GM19395 (cell line): ENCODE measurements at regions not wholly inside any gene's neighbourhood (a gene's known extent, or its start where the extent isn't known, plus 50 kb on each side); places are given as distances from the start of the nearest gene placed in this dataset.
"Not testable (repeated sequence)": the region's sequence is repeated elsewhere in the genome, so short reads cannot be mapped to it uniquely, and the experiment has no call there.

Experiments used
- ATAC-seq: cut with Tn5 transposase; IDR thresholded peaks from one replicate; pipeline ENCODE4 v1.9.1; 2021; ENCODE audit warnings: mild to moderate bottlenecking, moderate library complexity; ENCODE audit not compliant: unreplicated experiment

DNA sequence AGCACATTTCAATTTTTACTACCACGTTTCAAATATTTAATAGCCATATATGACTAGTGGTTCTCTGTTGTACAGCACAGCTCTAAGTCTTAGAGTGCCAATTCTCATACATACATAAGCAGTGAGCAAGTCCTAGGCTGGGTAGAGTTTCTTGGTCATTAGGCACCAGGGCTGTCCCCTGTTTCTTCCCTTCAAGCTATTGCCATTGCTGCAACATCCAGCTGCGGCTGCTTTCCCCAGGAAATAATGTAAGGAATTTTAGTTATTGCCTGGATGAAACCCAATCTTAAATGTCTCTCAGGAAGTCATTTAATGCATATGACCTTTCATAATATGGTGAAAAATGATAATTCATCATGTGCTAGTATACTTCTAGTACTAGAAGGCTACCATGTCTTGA, 74.1 kb upstream of the PPP3CA start:
- ATAC-seq = no peak

DNA sequence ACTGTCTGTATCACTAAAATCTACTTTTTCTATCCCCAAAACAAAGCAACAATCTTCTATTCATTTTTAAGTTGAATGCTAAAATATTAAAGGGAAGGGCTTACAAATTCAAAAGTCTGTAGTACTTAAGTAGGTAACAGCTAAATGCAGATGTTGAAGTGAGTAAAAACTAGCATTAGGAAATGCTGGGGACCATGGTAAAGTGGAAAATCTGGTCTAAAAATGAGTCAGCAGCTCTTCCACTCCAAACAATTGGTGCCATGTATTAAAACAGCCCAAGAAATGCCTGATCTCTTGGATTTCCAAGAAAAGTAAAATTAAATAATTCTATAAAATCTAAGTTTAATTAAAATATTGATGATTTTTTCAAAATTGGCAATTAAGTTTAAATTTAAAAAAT, 73.3 kb upstream of the PPP3CA start:
- ATAC-seq = no peak

GRCh38 chr4:101419336-101420135, 72.2 kb upstream of the PPP3CA start:
- ATAC-seq = peak; percentile 83

DNA sequence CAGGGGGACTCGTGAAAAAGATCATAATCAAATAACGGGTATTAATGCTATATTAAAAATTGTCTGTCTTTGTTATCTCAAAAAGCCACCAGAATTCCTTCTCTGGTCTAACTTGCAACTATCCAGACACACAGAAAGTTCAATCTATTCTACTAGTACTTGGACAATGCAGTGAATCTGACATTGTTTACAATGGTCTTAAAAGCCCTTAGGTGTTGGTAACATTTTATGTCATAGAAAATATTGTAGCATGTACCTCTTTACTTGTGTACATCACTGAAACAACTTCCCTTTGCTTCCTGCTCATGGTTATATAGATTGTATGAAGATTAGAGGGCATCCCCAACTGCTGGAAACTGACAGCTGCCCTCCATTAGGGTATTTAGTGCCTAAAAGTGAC, 71.1 kb upstream of the PPP3CA start:
- ATAC-seq = peak; percentile 6

DNA sequence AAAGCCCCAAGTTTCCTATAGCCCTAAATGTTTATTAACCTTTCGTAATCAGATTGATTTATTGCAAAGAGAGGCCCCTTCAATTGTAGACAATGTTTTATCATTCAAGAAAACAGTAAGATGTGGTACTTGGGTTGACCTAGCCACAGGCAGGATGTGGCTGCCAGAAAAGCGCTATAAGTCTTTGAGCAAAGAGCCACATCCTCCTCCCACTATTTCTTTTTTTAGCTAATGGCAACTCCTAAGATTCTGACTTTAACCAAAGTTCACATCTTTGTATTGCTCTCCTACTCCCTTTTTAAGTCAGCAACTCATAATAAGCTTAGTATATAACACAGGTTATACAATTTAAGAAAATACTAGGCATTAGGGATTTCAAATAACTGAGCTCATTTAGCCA, 70.7 kb upstream of the PPP3CA start:
- peak; percentile 74 for ATAC-seq

GRCh38 chr4:101417046-101417445, 69.7 kb upstream of the PPP3CA start:
- no peak for ATAC-seq

DNA sequence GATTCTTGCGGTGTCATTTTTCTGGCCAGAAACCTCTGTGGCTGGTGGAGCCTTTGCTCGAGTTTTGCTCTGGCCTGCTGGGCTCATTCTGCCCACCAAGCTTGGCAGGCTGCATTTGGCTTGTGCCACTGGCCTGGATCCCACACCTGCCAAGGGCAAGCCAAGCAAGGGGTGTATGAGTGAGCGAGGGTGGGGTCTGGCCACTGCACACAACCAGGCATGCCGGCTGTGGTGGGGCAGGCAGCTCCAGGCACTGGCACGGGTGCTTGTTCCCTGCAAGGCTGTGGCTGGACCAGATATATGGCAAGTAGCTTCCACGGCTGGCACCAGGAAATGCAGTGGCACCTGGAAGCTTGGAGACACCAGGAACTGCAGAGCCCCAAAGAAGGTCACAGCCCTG, 68.6 kb upstream of the PPP3CA start:
- no peak for ATAC-seq

DNA sequence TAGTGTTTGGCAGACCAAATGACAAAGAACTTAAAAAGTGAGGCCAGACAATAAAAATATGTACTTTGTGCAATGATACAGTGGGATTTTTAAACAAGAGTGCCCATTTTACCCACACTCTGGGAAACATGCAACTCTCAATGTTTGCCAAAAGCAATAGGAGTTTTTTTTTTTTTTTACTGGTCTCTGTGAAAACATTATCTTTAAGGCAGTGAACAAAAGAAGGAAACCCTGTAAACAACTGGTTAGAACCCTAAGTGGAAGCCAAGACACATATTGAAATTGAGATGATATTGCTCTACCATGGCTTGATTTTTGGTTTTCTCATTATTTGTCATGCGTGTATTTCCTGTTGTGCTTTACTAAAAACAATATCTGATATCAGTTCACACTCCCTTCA, 67.2 kb upstream of the PPP3CA start:
- ATAC-seq = no peak

DNA sequence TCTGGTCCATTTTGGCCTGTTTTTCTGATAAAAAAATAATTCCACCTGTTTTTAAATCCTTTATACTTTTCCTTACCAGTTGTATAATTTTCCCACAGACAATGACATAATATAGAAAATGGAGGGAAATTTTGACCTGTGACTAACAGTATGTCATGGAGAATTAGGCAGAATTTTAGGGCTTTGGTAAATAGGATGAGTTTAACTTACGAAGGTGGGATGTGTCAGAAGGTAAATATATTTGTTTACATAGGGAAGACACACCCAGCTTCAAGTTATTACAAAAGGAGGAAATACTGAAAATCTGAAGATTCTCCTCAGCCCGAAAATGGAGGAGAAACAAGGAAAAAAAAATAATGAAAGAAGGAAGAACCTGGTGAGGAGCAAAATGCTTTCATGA, 64.6 kb upstream of the PPP3CA start:
- no peak for ATAC-seq

- ATAC-seq = not testable (repeated sequence)
Observed at GRCh38 chr4:101411281-101411910, 64.1 kb upstream of the PPP3CA start.

GRCh38 chr4:101400096-101400495, 52.8 kb upstream of the PPP3CA start:
- no peak for ATAC-seq

GRCh38 chr4:101398807-101399206, 51.5 kb upstream of the PPP3CA start:
- no peak for ATAC-seq
